Dendritic cell treated with granulocyte-macrophage colony-stimulating factor and Interleukin-4, amounts not matched to agents 40 ng/mL and 50 ng/mL, for 4 days (primary cell): ENCODE measurements at regions not wholly inside any gene's neighbourhood (a gene's known extent, or its start where the extent isn't known, plus 50 kb on each side); places are given as distances from the start of the nearest gene placed in this dataset.
"Not testable (repeated sequence)": the region's sequence is repeated elsewhere in the genome, so short reads cannot be mapped to it uniquely, and the experiment has no call there.

Source experiments
- H3K27ac Mint-ChIP-seq: one replicate; pipeline ENCODE4 v1.8.0; 2022; ENCODE audit warnings: mild to moderate bottlenecking, mixed read lengths
- H3K27me3 Mint-ChIP-seq: one replicate; pipeline ENCODE4 v1.8.0; 2022; ENCODE audit warnings: mild to moderate bottlenecking, mixed read lengths
- H3K36me3 Mint-ChIP-seq: one replicate; pipeline ENCODE4 v1.8.0; 2022; ENCODE audit warnings: low read depth, mixed read lengths
- H3K4me1 Mint-ChIP-seq: one replicate; pipeline ENCODE4 v1.8.0; 2022; ENCODE audit warnings: low read depth, mixed read lengths
- H3K4me3 Mint-ChIP-seq: one replicate; pipeline ENCODE4 v1.8.0; 2022; ENCODE audit warnings: mild to moderate bottlenecking, moderate library complexity, mixed read lengths
- H3K9me3 Mint-ChIP-seq: one replicate; pipeline ENCODE4 v1.8.0; 2022; ENCODE audit warnings: mixed read lengths
- intact Hi-C: fragments of 100-400 bp; cut with micrococcal nuclease; formaldehyde crosslinking; loops from one replicate; pipeline ENCODE4 v1.15.0; 2022

GRCh38 chr17:74132354-74132753 is 71.1 kb upstream of the RPL38 start:
- Mint-ChIP-seq H3K27me3 (peaks cover 23% of the 10 kb centered on the region), H3K9me3 (no peaks in the 10 kb centered on the region), H3K4me1 (no peaks in the 10 kb centered on the region), H3K36me3 (no peaks in the 10 kb centered on the region), H3K4me3 (no peak overlapping the region), H3K27ac (no peak overlapping the region)
- intact Hi-C loops = no loop called here

- peaks cover 22% of the 10 kb centered on the region for H3K27me3 Mint-ChIP-seq
- peaks cover 2% of the 10 kb centered on the region for H3K9me3 Mint-ChIP-seq
- H3K36me3 Mint-ChIP-seq = no peaks in the 10 kb centered on the region
- H3K4me1 Mint-ChIP-seq = no peaks in the 10 kb centered on the region
- intact Hi-C loops = no loop called here
- no peak overlapping the region for H3K4me3 Mint-ChIP-seq
- no peak overlapping the region for H3K27ac Mint-ChIP-seq
Measured at GRCh38 chr17:74133740-74134139, 69.7 kb upstream of the RPL38 start.

GRCh38 chr17:74134234-74134633 is 69.2 kb upstream of the RPL38 start:
- H3K9me3 Mint-ChIP-seq, intact Hi-C loops, H3K36me3 Mint-ChIP-seq, H3K4me3 Mint-ChIP-seq, H3K27ac Mint-ChIP-seq, H3K4me1 Mint-ChIP-seq: not testable (repeated sequence)
- peaks cover 25% of the 10 kb centered on the region for H3K27me3 Mint-ChIP-seq

GRCh38 chr17:74134991-74135390 is 68.5 kb upstream of the RPL38 start:
- Mint-ChIP-seq H3K36me3 (no peaks in the 10 kb centered on the region), H3K27me3 (peaks cover 25% of the 10 kb centered on the region), H3K27ac (no peak overlapping the region), H3K9me3 (peaks cover 12% of the 10 kb centered on the region), H3K4me3 (no peak overlapping the region), H3K4me1 (no peaks in the 10 kb centered on the region)
- intact Hi-C loops = no loop called here

GRCh38 chr17:74135391-74136167 is 67.9 kb upstream of the RPL38 start:
- intact Hi-C loops = no loop called here
- no peak overlapping the region for H3K27ac Mint-ChIP-seq
- no peak overlapping the region for H3K4me3 Mint-ChIP-seq
- no peaks in the 10 kb centered on the region for H3K4me1 Mint-ChIP-seq
- H3K36me3 Mint-ChIP-seq = no peaks in the 10 kb centered on the region
- H3K9me3 Mint-ChIP-seq = peaks cover 17% of the 10 kb centered on the region
- peaks cover 23% of the 10 kb centered on the region for H3K27me3 Mint-ChIP-seq

GRCh38 chr17:74137416-74137815 is 66.1 kb upstream of the RPL38 start:
- Mint-ChIP-seq H3K9me3 (peaks cover 35% of the 10 kb centered on the region), H3K4me3 (no peak overlapping the region), H3K27me3 (peaks cover 18% of the 10 kb centered on the region), H3K27ac (no peak overlapping the region), H3K4me1 (no peaks in the 10 kb centered on the region), H3K36me3 (no peaks in the 10 kb centered on the region)
- intact Hi-C loops = no loop called here

GRCh38 chr17:74139120-74139519 is 64.4 kb upstream of the RPL38 start:
- intact Hi-C loops = no loop called here
- Mint-ChIP-seq H3K27me3 (peaks cover 16% of the 10 kb centered on the region), H3K27ac (no peak overlapping the region), H3K4me3 (no peak overlapping the region), H3K9me3 (peaks cover 52% of the 10 kb centered on the region), H3K36me3 (no peaks in the 10 kb centered on the region), H3K4me1 (no peaks in the 10 kb centered on the region)

GRCh38 chr17:74140282-74140681 is 63.2 kb upstream of the RPL38 start:
- Mint-ChIP-seq H3K4me3 (no peak overlapping the region), H3K27me3 (peaks cover 16% of the 10 kb centered on the region), H3K9me3 (peaks cover 56% of the 10 kb centered on the region), H3K36me3 (no peaks in the 10 kb centered on the region), H3K4me1 (no peaks in the 10 kb centered on the region), H3K27ac (no peak overlapping the region)
- intact Hi-C loops = no loop called here

- Mint-ChIP-seq H3K36me3 (no peaks in the 10 kb centered on the region), H3K4me1 (no peaks in the 10 kb centered on the region), H3K27ac (no peak overlapping the region), H3K4me3 (no peak overlapping the region), H3K9me3 (peaks cover 56% of the 10 kb centered on the region), H3K27me3 (peaks cover 14% of the 10 kb centered on the region)
- intact Hi-C loops = no loop called here
Measured at GRCh38 chr17:74141612-74142011, 61.9 kb upstream of the RPL38 start.

- H3K27me3 Mint-ChIP-seq, H3K27ac Mint-ChIP-seq, H3K36me3 Mint-ChIP-seq, H3K4me3 Mint-ChIP-seq, H3K4me1 Mint-ChIP-seq, intact Hi-C loops: not testable (repeated sequence)
- peaks cover 56% of the 10 kb centered on the region for H3K9me3 Mint-ChIP-seq
Measured at GRCh38 chr17:74143318-74143717, 60.2 kb upstream of the RPL38 start.

- intact Hi-C loops = no loop called here
- H3K27ac Mint-ChIP-seq = no peak overlapping the region
- H3K27me3 Mint-ChIP-seq = peaks cover 11% of the 10 kb centered on the region
- no peak overlapping the region for H3K4me3 Mint-ChIP-seq
- no peaks in the 10 kb centered on the region for H3K36me3 Mint-ChIP-seq
- H3K4me1 Mint-ChIP-seq = no peaks in the 10 kb centered on the region
- H3K9me3 Mint-ChIP-seq = peaks cover 37% of the 10 kb centered on the region
Measured at GRCh38 chr17:74145756-74146155, 57.7 kb upstream of the RPL38 start.

- no peaks in the 10 kb centered on the region for H3K4me1 Mint-ChIP-seq
- H3K4me3 Mint-ChIP-seq = no peak overlapping the region
- H3K27me3 Mint-ChIP-seq = peaks cover 13% of the 10 kb centered on the region
- H3K27ac Mint-ChIP-seq = no peak overlapping the region
- intact Hi-C loops = no loop called here
- no peaks in the 10 kb centered on the region for H3K36me3 Mint-ChIP-seq
- H3K9me3 Mint-ChIP-seq = peaks cover 33% of the 10 kb centered on the region
Measured at GRCh38 chr17:74146196-74146595, 57.3 kb upstream of the RPL38 start.

GRCh38 chr17:74147056-74147835 is 56.2 kb upstream of the RPL38 start:
- Mint-ChIP-seq H3K4me3 (no peak overlapping the region), H3K4me1 (no peaks in the 10 kb centered on the region), H3K27ac (no peak overlapping the region), H3K9me3 (peaks cover 23% of the 10 kb centered on the region), H3K36me3 (no peaks in the 10 kb centered on the region), H3K27me3 (peaks cover 13% of the 10 kb centered on the region)
- intact Hi-C loops = no loop called here

GRCh38 chr17:74147966-74148365 is 55.5 kb upstream of the RPL38 start:
- no peak overlapping the region for H3K27ac Mint-ChIP-seq
- peaks cover 15% of the 10 kb centered on the region for H3K9me3 Mint-ChIP-seq
- intact Hi-C loops = no loop called here
- H3K36me3 Mint-ChIP-seq = no peaks in the 10 kb centered on the region
- peaks cover 13% of the 10 kb centered on the region for H3K27me3 Mint-ChIP-seq
- H3K4me3 Mint-ChIP-seq = no peak overlapping the region
- H3K4me1 Mint-ChIP-seq = no peaks in the 10 kb centered on the region
